GM12891 (cell line): ENCODE measurements at regions not wholly inside any gene's neighbourhood (a gene's known extent, or its start where the extent isn't known, plus 50 kb on each side); places are given as distances from the start of the nearest gene placed in this dataset.

Experiments
- DNase-seq: peaks from one replicate; pipeline ENCODE4 v3.0.0; 2011; ENCODE audit warnings: low spot score; ENCODE audit not compliant: insufficient read length
- FAIRE-seq: peaks from 2 replicates; lab custom pipeline; 2011; peaks lifted over from hg19 to GRCh38; lab: Jason Lieb, UNC
- PAX5 ChIP-seq: IDR thresholded peaks from 2 replicates; pipeline ENCODE4 v1.6.1; 2011; ENCODE audit warnings: low read length, moderate library complexity, mild to moderate bottlenecking; ENCODE audit not compliant: insufficient read depth, severe bottlenecking
- POLR2A ChIP-seq: IDR thresholded peaks from 2 replicates; pipeline ENCODE4 v1.6.1; 2011; ENCODE audit warnings: low read depth, low read length, control low read depth
- POLR2AphosphoS5 ChIP-seq: IDR thresholded peaks from 2 replicates; pipeline ENCODE4 v1.6.1; 2011; ENCODE audit warnings: low read depth, low read length, control low read depth
- POU2F2 ChIP-seq: IDR thresholded peaks from 2 replicates; pipeline ENCODE4 v1.6.1; 2011; ENCODE audit warnings: low read depth, mild to moderate bottlenecking, control low read depth, low read length, moderate library complexity
- SPI1 ChIP-seq: IDR thresholded peaks from 2 replicates; pipeline ENCODE4 v1.6.1; 2011; ENCODE audit warnings: low read depth, low read length, control low read depth
- TAF1 ChIP-seq: IDR thresholded peaks from 2 replicates; pipeline ENCODE4 v1.6.1; 2011; ENCODE audit warnings: low read depth, low read length, control low read depth

GRCh38 chr9:79807971-79808370, 236.2 kb downstream of the TLE4 start:
- FAIRE-seq (no peak), DNase-seq (no peak)
- TF ChIP-seq POLR2A, result no peak

- TF ChIP-seq POU2F2 (no peak), PAX5 (no peak), SPI1 (no peak), POLR2AphosphoS5 (no peak), POLR2A (no peak), TAF1 (no peak)
- FAIRE-seq (no peak), DNase-seq (no peak)
These were observed 234.3 kb downstream of the TLE4 start for GRCh38 chr9:79806086-79806485.

GRCh38 chr9:79801459-79801858, 229.7 kb downstream of the TLE4 start:
- DNase-seq, result no peak
- no peak for FAIRE-seq
- no peak for TF ChIP-seq TAF1
- TF ChIP-seq POLR2AphosphoS5, result no peak
- TF ChIP-seq PAX5, result no peak
- TF ChIP-seq POU2F2, result no peak
- TF ChIP-seq POLR2A, result no peak
- no peak for TF ChIP-seq SPI1

- DNase-seq (no peak), FAIRE-seq (no peak)
- no peak for TF ChIP-seq POU2F2
- TF ChIP-seq PAX5, result no peak
- TF ChIP-seq SPI1, result no peak
- no peak for TF ChIP-seq TAF1
- TF ChIP-seq POLR2A, result no peak
- no peak for TF ChIP-seq POLR2AphosphoS5
These were observed 228.8 kb downstream of the TLE4 start for GRCh38 chr9:79800578-79800977.

- no peak for TF ChIP-seq POLR2AphosphoS5
- no peak for TF ChIP-seq PAX5
- TF ChIP-seq SPI1, result no peak
- no peak for TF ChIP-seq POU2F2
- no peak for TF ChIP-seq TAF1
- TF ChIP-seq POLR2A, result no peak
- FAIRE-seq (no peak), DNase-seq (no peak)
These were observed 228.0 kb downstream of the TLE4 start for GRCh38 chr9:79799691-79800335.

GRCh38 chr9:79798450-79798849, 226.7 kb downstream of the TLE4 start:
- no peak for DNase-seq
- FAIRE-seq, result no peak
- TF ChIP-seq POLR2AphosphoS5 (no peak), TAF1 (no peak), POU2F2 (no peak), SPI1 (no peak), POLR2A (no peak), PAX5 (no peak)

- TF ChIP-seq POLR2AphosphoS5, result no peak
- no peak for TF ChIP-seq POLR2A
- TF ChIP-seq SPI1, result no peak
- no peak for TF ChIP-seq TAF1
- TF ChIP-seq POU2F2, result no peak
- no peak for TF ChIP-seq PAX5
- DNase-seq (no peak), FAIRE-seq (no peak)
These were observed 224.6 kb downstream of the TLE4 start for GRCh38 chr9:79796411-79796810.

GRCh38 chr9:79788662-79789061, 216.9 kb downstream of the TLE4 start:
- DNase-seq, result no peak
- no peak for FAIRE-seq
- no peak for TF ChIP-seq POLR2AphosphoS5
- no peak for TF ChIP-seq PAX5
- TF ChIP-seq SPI1, result no peak
- no peak for TF ChIP-seq POLR2A
- no peak for TF ChIP-seq POU2F2
- TF ChIP-seq TAF1, result no peak

- DNase-seq (no peak), FAIRE-seq (no peak)
- no peak for TF ChIP-seq SPI1
- TF ChIP-seq POLR2A, result no peak
- TF ChIP-seq POU2F2, result no peak
- TF ChIP-seq POLR2AphosphoS5, result no peak
- TF ChIP-seq TAF1, result no peak
- TF ChIP-seq PAX5, result no peak
These were observed 209.5 kb downstream of the TLE4 start for GRCh38 chr9:79781263-79781662.

GRCh38 chr9:79780559-79780958, 208.8 kb downstream of the TLE4 start:
- DNase-seq, result no peak
- FAIRE-seq, result no peak

More at GRCh38 chr9:79780559-79780958, 208.8 kb downstream of the TLE4 start:
- TF ChIP-seq PAX5, result no peak
- no peak for TF ChIP-seq POLR2AphosphoS5
- TF ChIP-seq TAF1, result no peak
- no peak for TF ChIP-seq SPI1
- no peak for TF ChIP-seq POU2F2
- no peak for TF ChIP-seq POLR2A
